ENCODE measurements at regions not wholly inside any gene's neighbourhood (a gene's known extent, or its start where the extent isn't known, plus 50 kb on each side); places are given as distances from the start of the nearest gene placed in this dataset.
"Not testable (repeated sequence)": the region's sequence is repeated elsewhere in the genome, so short reads cannot be mapped to it uniquely, and the experiment has no call there.

- no peaks in the 10 kb centered on the region for H3K36me3 ChIP-seq (ENCODE audit: control insufficient read depth in 3 of 3, insufficient read depth in 3 of 3, low read length in 3 of 3)
- no peak overlapping the region for H3K9ac ChIP-seq (ENCODE audit: low read depth in 1 of 3, low read length in 3 of 3)
- no peak overlapping the region for H3K4me3 ChIP-seq (ENCODE audit: low read length in 3 of 3)
- peaks cover 0 to 2% (median 0%) of the 10 kb centered on the region in 3 donors for H3K9me3 ChIP-seq (ENCODE audit: control insufficient read depth in 3 of 3, low read length in 3 of 3)
- H3K27me3 ChIP-seq (ENCODE audit: control insufficient read depth in 3 of 3, insufficient read depth in 3 of 3, low read length in 3 of 3) = no peaks in the 10 kb centered on the region
- H3K27ac ChIP-seq (ENCODE audit: low read depth, low read length) = no peak overlapping the region
- H3K4me1 ChIP-seq (ENCODE audit: control insufficient read depth in 3 of 3, insufficient read depth in 3 of 3, low read length in 3 of 3) = no peaks in the 10 kb centered on the region
These were observed 95.0 kb upstream of the HAPLN1 start for GRCh38 chr5:83815661-83816060.

- no peaks in the 10 kb centered on the region for H3K27me3 ChIP-seq (ENCODE audit: control insufficient read depth in 3 of 3, insufficient read depth in 3 of 3, low read length in 3 of 3)
- no peaks in the 10 kb centered on the region for H3K9me3 ChIP-seq (ENCODE audit: control insufficient read depth in 3 of 3, low read length in 3 of 3)
- H3K36me3 ChIP-seq (ENCODE audit: control insufficient read depth in 3 of 3, insufficient read depth in 3 of 3, low read length in 3 of 3) = no peaks in the 10 kb centered on the region
- no peaks in the 10 kb centered on the region for H3K4me1 ChIP-seq (ENCODE audit: control insufficient read depth in 3 of 3, insufficient read depth in 3 of 3, low read length in 3 of 3)
- no peak overlapping the region for H3K4me3 ChIP-seq (ENCODE audit: low read length in 3 of 3)
- no peak overlapping the region for H3K9ac ChIP-seq (ENCODE audit: low read depth in 1 of 3, low read length in 3 of 3)
- no peak overlapping the region for H3K27ac ChIP-seq (ENCODE audit: low read depth, low read length)
These were observed 89.9 kb upstream of the HAPLN1 start for GRCh38 chr5:83810511-83810910.

GRCh38 chr5:83802686-83803085 is 82.0 kb upstream of the HAPLN1 start:
- Histone ChIP-seq H3K9me3 (ENCODE audit: control insufficient read depth in 3 of 3, low read length in 3 of 3) (no peaks in the 10 kb centered on the region), H3K36me3 (ENCODE audit: control insufficient read depth in 3 of 3, insufficient read depth in 3 of 3, low read length in 3 of 3) (no peaks in the 10 kb centered on the region), H3K27ac (ENCODE audit: low read depth, low read length) (no peak overlapping the region), H3K9ac (ENCODE audit: low read depth in 1 of 3, low read length in 3 of 3) (no peak overlapping the region), H3K4me1 (ENCODE audit: control insufficient read depth in 3 of 3, insufficient read depth in 3 of 3, low read length in 3 of 3) (no peaks in the 10 kb centered on the region), H3K27me3 (ENCODE audit: control insufficient read depth in 3 of 3, insufficient read depth in 3 of 3, low read length in 3 of 3) (no peaks in the 10 kb centered on the region), H3K4me3 (ENCODE audit: low read length in 3 of 3) (no peak overlapping the region)

GRCh38 chr5:83800201-83800600 is 79.5 kb upstream of the HAPLN1 start:
- Histone ChIP-seq H3K36me3 (ENCODE audit: control insufficient read depth in 3 of 3, insufficient read depth in 3 of 3, low read length in 3 of 3) (no peaks in the 10 kb centered on the region), H3K4me1 (ENCODE audit: control insufficient read depth in 3 of 3, insufficient read depth in 3 of 3, low read length in 3 of 3) (no peaks in the 10 kb centered on the region), H3K9ac (ENCODE audit: low read depth in 1 of 3, low read length in 3 of 3) (no peak overlapping the region), H3K4me3 (ENCODE audit: low read length in 3 of 3) (no peak overlapping the region), H3K27me3 (ENCODE audit: control insufficient read depth in 3 of 3, insufficient read depth in 3 of 3, low read length in 3 of 3) (no peaks in the 10 kb centered on the region), H3K27ac (ENCODE audit: low read depth, low read length) (no peak overlapping the region), H3K9me3 (ENCODE audit: control insufficient read depth in 3 of 3, low read length in 3 of 3) (no peaks in the 10 kb centered on the region)

- H3K9me3 ChIP-seq (ENCODE audit: control insufficient read depth in 3 of 3, low read length in 3 of 3); H3K4me1 ChIP-seq (ENCODE audit: control insufficient read depth in 3 of 3, insufficient read depth in 3 of 3, low read length in 3 of 3); H3K36me3 ChIP-seq (ENCODE audit: control insufficient read depth in 3 of 3, insufficient read depth in 3 of 3, low read length in 3 of 3); H3K4me3 ChIP-seq (ENCODE audit: low read length in 3 of 3); H3K9ac ChIP-seq (ENCODE audit: low read depth in 1 of 3, low read length in 3 of 3); H3K27me3 ChIP-seq (ENCODE audit: control insufficient read depth in 3 of 3, insufficient read depth in 3 of 3, low read length in 3 of 3); H3K27ac ChIP-seq (ENCODE audit: low read depth, low read length): not testable (repeated sequence)
These were observed 78.4 kb upstream of the HAPLN1 start for GRCh38 chr5:83799020-83799419.

- H3K4me3 ChIP-seq (ENCODE audit: low read length in 3 of 3) = no peak overlapping the region
- no peaks in the 10 kb centered on the region for H3K27me3 ChIP-seq (ENCODE audit: control insufficient read depth in 3 of 3, insufficient read depth in 3 of 3, low read length in 3 of 3)
- H3K9me3 ChIP-seq (ENCODE audit: control insufficient read depth in 3 of 3, low read length in 3 of 3) = no peaks in the 10 kb centered on the region
- H3K4me1 ChIP-seq (ENCODE audit: control insufficient read depth in 3 of 3, insufficient read depth in 3 of 3, low read length in 3 of 3) = no peaks in the 10 kb centered on the region
- H3K36me3 ChIP-seq (ENCODE audit: control insufficient read depth in 3 of 3, insufficient read depth in 3 of 3, low read length in 3 of 3) = no peaks in the 10 kb centered on the region
- no peak overlapping the region for H3K9ac ChIP-seq (ENCODE audit: low read depth in 1 of 3, low read length in 3 of 3)
- H3K27ac ChIP-seq (ENCODE audit: low read depth, low read length) = no peak overlapping the region
These were observed 68.7 kb upstream of the HAPLN1 start for GRCh38 chr5:83789371-83789770.

- H3K4me3 ChIP-seq (ENCODE audit: low read length in 3 of 3) = no peak overlapping the region
- H3K27ac ChIP-seq (ENCODE audit: low read depth, low read length) = no peak overlapping the region
- H3K36me3 ChIP-seq (ENCODE audit: control insufficient read depth in 3 of 3, insufficient read depth in 3 of 3, low read length in 3 of 3) = no peaks in the 10 kb centered on the region
- no peaks in the 10 kb centered on the region for H3K4me1 ChIP-seq (ENCODE audit: control insufficient read depth in 3 of 3, insufficient read depth in 3 of 3, low read length in 3 of 3)
- no peak overlapping the region for H3K9ac ChIP-seq (ENCODE audit: low read depth in 1 of 3, low read length in 3 of 3)
- no peaks in the 10 kb centered on the region for H3K27me3 ChIP-seq (ENCODE audit: control insufficient read depth in 3 of 3, insufficient read depth in 3 of 3, low read length in 3 of 3)
- no peaks in the 10 kb centered on the region for H3K9me3 ChIP-seq (ENCODE audit: control insufficient read depth in 3 of 3, low read length in 3 of 3)
These were observed 67.0 kb upstream of the HAPLN1 start for GRCh38 chr5:83787631-83788030.

- Histone ChIP-seq H3K36me3 (ENCODE audit: control insufficient read depth in 3 of 3, insufficient read depth in 3 of 3, low read length in 3 of 3) (no peaks in the 10 kb centered on the region), H3K4me3 (ENCODE audit: low read length in 3 of 3) (no peak overlapping the region), H3K27ac (ENCODE audit: low read depth, low read length) (no peak overlapping the region), H3K9ac (ENCODE audit: low read depth in 1 of 3, low read length in 3 of 3) (no peak overlapping the region), H3K9me3 (ENCODE audit: control insufficient read depth in 3 of 3, low read length in 3 of 3) (no peaks in the 10 kb centered on the region), H3K4me1 (ENCODE audit: control insufficient read depth in 3 of 3, insufficient read depth in 3 of 3, low read length in 3 of 3) (no peaks in the 10 kb centered on the region), H3K27me3 (ENCODE audit: control insufficient read depth in 3 of 3, insufficient read depth in 3 of 3, low read length in 3 of 3) (no peaks in the 10 kb centered on the region)
These were observed 64.6 kb upstream of the HAPLN1 start for GRCh38 chr5:83785176-83785668.

GRCh38 chr5:83780699-83781350 is 60.2 kb upstream of the HAPLN1 start:
- Histone ChIP-seq H3K4me1 (ENCODE audit: control insufficient read depth in 3 of 3, insufficient read depth in 3 of 3, low read length in 3 of 3) (no peaks in the 10 kb centered on the region), H3K27me3 (ENCODE audit: control insufficient read depth in 3 of 3, insufficient read depth in 3 of 3, low read length in 3 of 3) (no peaks in the 10 kb centered on the region), H3K36me3 (ENCODE audit: control insufficient read depth in 3 of 3, insufficient read depth in 3 of 3, low read length in 3 of 3) (no peaks in the 10 kb centered on the region), H3K9me3 (ENCODE audit: control insufficient read depth in 3 of 3, low read length in 3 of 3) (no peaks in the 10 kb centered on the region), H3K27ac (ENCODE audit: low read depth, low read length) (no peak overlapping the region), H3K9ac (ENCODE audit: low read depth in 1 of 3, low read length in 3 of 3) (no peak overlapping the region), H3K4me3 (ENCODE audit: low read length in 3 of 3) (no peak overlapping the region)

GRCh38 chr5:83777856-83778255 is 57.2 kb upstream of the HAPLN1 start:
- no peaks in the 10 kb centered on the region for H3K9me3 ChIP-seq (ENCODE audit: control insufficient read depth in 3 of 3, low read length in 3 of 3)
- H3K36me3 ChIP-seq (ENCODE audit: control insufficient read depth in 3 of 3, insufficient read depth in 3 of 3, low read length in 3 of 3) = no peaks in the 10 kb centered on the region
- H3K4me1 ChIP-seq (ENCODE audit: control insufficient read depth in 3 of 3, insufficient read depth in 3 of 3, low read length in 3 of 3) = no peaks in the 10 kb centered on the region
- H3K4me3 ChIP-seq (ENCODE audit: low read length in 3 of 3) = no peak overlapping the region
- H3K27ac ChIP-seq (ENCODE audit: low read depth, low read length) = no peak overlapping the region
- H3K9ac ChIP-seq (ENCODE audit: low read depth in 1 of 3, low read length in 3 of 3) = no peak overlapping the region
- no peaks in the 10 kb centered on the region for H3K27me3 ChIP-seq (ENCODE audit: control insufficient read depth in 3 of 3, insufficient read depth in 3 of 3, low read length in 3 of 3)

Measured in skeletal muscle tissue (tissue), 3 donors.